RWPE2 (cell line): ENCODE measurements at regions not wholly inside any gene's neighbourhood (a gene's known extent, or its start where the extent isn't known, plus 50 kb on each side); places are given as distances from the start of the nearest gene placed in this dataset.

ENCODE experiments used
- ATAC-seq: fragments of 200-7000 bp; cut with Tn5 transposase; 3 replicates; pipeline ENCODE4 v1.9.1; 2021; ENCODE audit warnings: low read depth
- DNase-seq: peaks from one replicate; pipeline ENCODE4 v3.0.0-alpha.2; 2020; ENCODE audit warnings: low spot score
- H3K27ac ChIP-seq: fragments of 450-650 bp; 2 replicates; pipeline ENCODE4 v1.5.1; 2017; ENCODE audit warnings: mild to moderate bottlenecking; ENCODE audit not compliant: poor library complexity, severe bottlenecking
- H3K27me3 ChIP-seq: fragments of 250-450 bp; sonication (Bioruptor Pico); 2 replicates; pipeline ENCODE4 v1.5.1; 2021; ENCODE audit warnings: mild to moderate bottlenecking, moderate library complexity; ENCODE audit not compliant: insufficient read depth, poor library complexity, severe bottlenecking
- H3K36me3 ChIP-seq: fragments of 250-450 bp; sonication (Bioruptor Pico); 2 replicates; pipeline ENCODE4 v1.5.1; 2020; ENCODE audit warnings: low read depth, mild to moderate bottlenecking, moderate library complexity
- H3K4me1 ChIP-seq: fragments of 250-450 bp; sonication (Bioruptor Pico); 2 replicates; pipeline ENCODE4 v1.5.1; 2021; ENCODE audit warnings: mild to moderate bottlenecking, moderate library complexity; ENCODE audit not compliant: insufficient read depth, poor library complexity, severe bottlenecking
- H3K4me3 ChIP-seq: fragments of 250-450 bp; sonication (Bioruptor Pico); 2 replicates; pipeline ENCODE4 v1.5.1; 2021; ENCODE audit warnings: mild to moderate bottlenecking, moderate library complexity; ENCODE audit not compliant: severe bottlenecking
- H3K9me3 ChIP-seq: fragments of 250-450 bp; sonication (Bioruptor Pico); 2 replicates; pipeline ENCODE4 v1.5.1; 2021; ENCODE audit warnings: mild to moderate bottlenecking, moderate library complexity; ENCODE audit not compliant: severe bottlenecking
- CTCF ChIP-seq: fragments of 450-650 bp; IDR thresholded peaks from one replicate; pipeline ENCODE4 v1.5.1; 2017; ENCODE audit warnings: mild to moderate bottlenecking, moderate library complexity; ENCODE audit not compliant: poor library complexity, severe bottlenecking

- no peaks in the 10 kb centered on the region for H3K4me1 ChIP-seq
- no peaks in the 10 kb centered on the region for H3K36me3 ChIP-seq
- no peak overlapping the region for H3K4me3 ChIP-seq
- no peak for ATAC-seq
- DNase-seq, result no peak
- H3K27me3 ChIP-seq, result no peaks in the 10 kb centered on the region
- H3K27ac ChIP-seq, result no peak overlapping the region
- H3K9me3 ChIP-seq, result no peaks in the 10 kb centered on the region
- no peak for TF ChIP-seq CTCF
Measured at GRCh38 chr6:91633374-91634111, 1046.7 kb upstream of the MAP3K7 start.

- ATAC-seq, result no peak
- Histone ChIP-seq H3K4me1 (no peaks in the 10 kb centered on the region), H3K4me3 (no peak overlapping the region), H3K36me3 (no peaks in the 10 kb centered on the region), H3K9me3 (no peaks in the 10 kb centered on the region), H3K27ac (no peak overlapping the region), H3K27me3 (no peaks in the 10 kb centered on the region)
- DNase-seq, result no peak
- TF ChIP-seq CTCF, result no peak
Measured at GRCh38 chr6:91632308-91632707, 1045.4 kb upstream of the MAP3K7 start.

GRCh38 chr6:91631227-91631626, 1044.4 kb upstream of the MAP3K7 start:
- no peak for DNase-seq
- Histone ChIP-seq H3K9me3 (no peaks in the 10 kb centered on the region), H3K36me3 (no peaks in the 10 kb centered on the region), H3K4me3 (no peak overlapping the region), H3K27ac (no peak overlapping the region), H3K27me3 (no peaks in the 10 kb centered on the region), H3K4me1 (no peaks in the 10 kb centered on the region)
- no peak for TF ChIP-seq CTCF
- ATAC-seq, result no peak

- Histone ChIP-seq H3K27ac (no peak overlapping the region), H3K4me1 (no peaks in the 10 kb centered on the region), H3K9me3 (no peaks in the 10 kb centered on the region), H3K27me3 (no peaks in the 10 kb centered on the region), H3K4me3 (no peak overlapping the region), H3K36me3 (no peaks in the 10 kb centered on the region)
- peak; percentile 64; the same call in 2 of the 3 replicates for ATAC-seq
- TF ChIP-seq CTCF, result no peak
- no peak for DNase-seq
Measured at GRCh38 chr6:91626911-91627310, 1040.0 kb upstream of the MAP3K7 start.

GRCh38 chr6:91613481-91613880, 1026.6 kb upstream of the MAP3K7 start:
- Histone ChIP-seq H3K4me3 (no peak overlapping the region), H3K9me3 (no peaks in the 10 kb centered on the region), H3K4me1 (no peaks in the 10 kb centered on the region), H3K27ac (no peak overlapping the region), H3K36me3 (no peaks in the 10 kb centered on the region), H3K27me3 (peaks cover 2% of the 10 kb centered on the region)
- no peak for ATAC-seq
- DNase-seq, result no peak
- no peak for TF ChIP-seq CTCF
